HG03442 (cell line): ENCODE measurements at regions not wholly inside any gene's neighbourhood (a gene's known extent, or its start where the extent isn't known, plus 50 kb on each side); places are given as distances from the start of the nearest gene placed in this dataset.
"Not testable (repeated sequence)": the region's sequence is repeated elsewhere in the genome, so short reads cannot be mapped to it uniquely, and the experiment has no call there.

Source experiments
- ATAC-seq: cut with Tn5 transposase; IDR thresholded peaks from one replicate; pipeline ENCODE4 v1.9.1; 2021; ENCODE audit warnings: mild to moderate bottlenecking, moderate library complexity; ENCODE audit not compliant: unreplicated experiment

DNA sequence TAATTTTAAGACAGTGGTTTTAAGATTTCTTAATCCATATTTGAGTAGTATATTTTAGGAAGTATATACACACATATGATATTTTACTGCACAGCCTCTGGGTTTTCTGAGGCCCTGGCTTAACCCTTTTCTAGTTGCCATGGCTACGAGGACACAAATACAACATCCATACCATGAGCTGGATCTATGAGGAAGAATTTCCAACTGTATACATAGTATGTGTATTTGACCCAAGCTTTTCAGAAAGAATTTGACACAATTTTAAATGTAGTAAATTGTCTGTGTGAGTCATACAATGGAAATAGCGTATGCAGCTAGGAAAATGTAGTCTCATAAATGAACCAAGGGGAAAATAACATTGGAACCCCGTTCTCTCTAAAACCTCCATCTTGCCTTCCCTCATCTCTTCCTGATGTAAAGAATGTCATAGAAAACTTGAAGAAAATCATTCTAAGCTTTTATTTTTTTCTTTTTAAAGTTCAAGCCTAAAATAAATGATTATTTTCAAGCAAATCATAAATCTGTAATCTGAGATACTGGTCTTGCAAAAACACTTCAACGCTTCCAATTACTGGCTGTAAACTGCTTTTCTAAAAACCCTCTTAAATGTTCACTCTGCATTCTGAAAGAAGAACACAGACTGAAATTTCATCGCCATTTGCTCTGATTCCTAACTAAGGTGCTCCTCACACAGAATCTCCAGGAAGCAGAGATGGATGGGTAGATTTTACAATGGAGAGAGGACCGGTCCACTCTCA lies 172.4 kb downstream of the LACC1 start:
- no peak for ATAC-seq

GRCh38 chr13:44052780-44053184 lies 173.1 kb downstream of the LACC1 start:
- no peak for ATAC-seq

DNA sequence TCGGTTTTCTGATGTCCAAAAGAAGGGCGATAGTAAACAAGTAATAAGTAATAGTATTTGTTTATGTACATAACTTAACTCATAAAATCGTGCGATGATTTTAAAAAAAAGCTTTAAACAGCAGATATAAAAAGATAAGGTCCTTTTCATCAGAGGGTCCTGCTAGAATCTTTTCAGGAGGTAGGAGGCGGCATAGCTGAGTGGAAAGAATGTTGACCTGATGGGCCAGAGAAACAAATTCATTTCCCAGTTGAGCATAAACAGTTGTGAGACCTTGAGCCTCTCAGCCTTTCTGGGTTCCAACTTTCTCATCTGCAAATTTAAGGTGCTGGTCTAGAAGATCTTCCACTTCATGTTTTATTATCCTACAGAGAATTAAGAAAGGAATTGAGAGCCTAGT lies 173.5 kb downstream of the LACC1 start:
- ATAC-seq, result no peak

GRCh38 chr13:44054525-44054924 lies 174.8 kb downstream of the LACC1 start:
- no peak for ATAC-seq

- ATAC-seq, result not testable (repeated sequence)
These were observed 176.0 kb downstream of the LACC1 start for GRCh38 chr13:44055681-44056080.

DNA sequence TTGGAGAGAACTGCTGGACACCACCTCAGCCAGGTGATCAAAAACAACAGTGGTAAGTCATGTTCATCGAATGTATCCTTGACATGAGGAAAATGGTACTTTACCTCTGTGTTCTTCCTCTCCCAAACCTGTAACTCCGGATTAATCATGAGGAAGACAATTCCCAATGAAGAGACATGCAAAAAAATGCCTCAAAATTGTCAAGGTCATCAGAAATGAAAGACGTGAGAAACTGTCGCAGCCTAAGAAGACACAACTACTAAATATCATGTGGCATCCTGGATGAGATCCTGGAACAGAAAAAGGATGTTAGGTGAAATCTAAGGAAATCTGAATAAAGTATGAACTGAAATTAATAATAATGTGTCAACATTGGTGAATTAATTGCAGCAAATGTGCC lies 178.4 kb downstream of the LACC1 start:
- no peak for ATAC-seq

- no peak for ATAC-seq
These were observed 179.0 kb downstream of the LACC1 start for GRCh38 chr13:44058624-44059215.

GRCh38 chr13:44061876-44062275 lies 182.2 kb downstream of the LACC1 start:
- ATAC-seq, result no peak

DNA sequence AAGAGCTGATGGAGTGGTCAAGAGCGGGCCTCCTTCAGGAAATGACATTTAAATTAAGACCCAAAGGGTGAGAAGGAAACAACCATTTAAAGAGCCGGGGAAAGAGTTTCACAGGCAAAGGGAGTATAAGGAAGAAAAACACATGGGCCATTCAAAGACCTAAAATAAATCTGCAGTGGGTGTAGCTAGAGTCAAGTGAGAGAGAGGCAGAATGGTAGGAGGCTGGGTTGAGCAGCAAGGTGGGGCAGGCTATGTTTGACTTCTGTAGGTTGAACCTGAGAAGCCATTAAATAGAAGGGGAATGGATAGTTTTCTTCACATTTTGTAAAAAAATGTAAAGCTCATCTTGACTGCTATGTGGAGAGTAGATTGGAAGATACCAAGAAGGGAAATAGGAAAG lies 183.8 kb downstream of the LACC1 start:
- no peak for ATAC-seq

DNA sequence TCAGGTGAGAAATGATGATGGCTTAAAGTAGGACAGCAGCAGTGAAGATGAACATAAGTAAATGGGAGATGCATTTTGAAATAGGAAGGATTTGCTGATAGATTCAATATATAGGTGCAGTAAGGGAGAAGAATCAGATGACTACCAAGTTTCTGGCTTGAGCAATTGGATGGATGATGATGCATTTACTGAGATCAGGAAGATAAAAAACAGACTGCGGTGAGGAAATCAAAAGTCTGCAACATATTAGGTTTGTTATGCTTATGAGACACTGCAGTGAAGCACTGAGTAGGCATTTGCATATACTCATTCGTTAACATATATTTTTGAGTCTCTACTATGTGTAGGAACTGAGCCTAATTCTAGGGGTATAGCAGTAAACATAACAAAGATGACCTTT lies 184.2 kb downstream of the LACC1 start:
- ATAC-seq, result no peak

DNA sequence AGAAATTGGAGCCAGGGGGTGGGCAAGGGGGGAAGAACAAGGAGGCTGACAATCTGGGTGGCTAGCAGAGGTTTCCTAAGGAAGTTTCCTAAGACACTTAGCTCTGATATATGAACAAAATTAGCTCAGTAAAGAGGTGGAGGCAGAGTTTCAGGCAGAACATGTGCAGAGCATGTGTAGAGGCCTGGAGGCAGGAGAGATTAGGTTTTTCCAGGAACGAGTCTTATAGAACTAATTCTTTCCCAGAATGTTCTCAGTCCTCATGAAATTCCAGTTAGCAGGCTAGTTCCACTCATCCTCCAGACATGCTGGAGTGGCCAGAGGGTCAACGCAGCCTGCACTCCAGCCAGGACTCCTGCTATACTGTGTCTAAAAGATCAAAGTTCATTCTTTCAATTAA lies 184.7 kb downstream of the LACC1 start:
- no peak for ATAC-seq

DNA sequence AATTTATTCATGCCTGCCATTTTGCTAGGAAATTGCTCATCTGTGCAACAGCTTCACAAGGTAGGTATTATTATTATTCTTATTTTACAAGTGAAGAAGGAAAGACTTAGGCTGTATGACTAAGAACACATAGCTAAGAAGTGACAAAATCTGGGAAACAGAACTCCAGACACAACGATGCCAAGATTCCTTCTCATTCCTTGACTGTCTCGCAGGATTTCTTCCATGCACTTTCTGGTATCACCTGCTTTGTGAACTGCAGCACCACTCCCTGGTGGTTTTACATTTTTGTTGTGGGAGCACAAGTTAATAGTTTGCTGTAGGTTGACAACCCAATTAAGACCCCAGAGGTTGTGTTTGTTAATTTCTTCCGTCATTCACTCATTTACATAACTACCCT lies 188.5 kb downstream of the LACC1 start:
- no peak for ATAC-seq

DNA sequence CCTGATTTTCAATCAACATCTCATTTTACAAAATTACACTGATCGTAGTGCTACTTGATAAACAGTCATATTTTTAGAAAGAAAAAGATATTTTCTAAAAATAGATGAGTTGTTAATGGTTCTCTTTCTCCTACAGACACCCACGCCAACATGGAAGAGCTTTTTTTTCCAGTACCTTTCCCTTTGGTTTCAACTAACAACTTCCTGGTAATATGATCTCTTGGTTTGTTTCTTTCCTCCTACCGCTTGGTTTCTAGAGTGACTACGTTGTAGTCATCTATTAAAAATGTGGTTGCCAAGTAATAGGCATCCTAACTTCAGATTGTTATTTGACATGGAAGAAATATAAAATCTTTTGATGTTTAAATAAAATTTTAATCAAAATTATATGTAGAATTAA lies 189.0 kb downstream of the LACC1 start:
- ATAC-seq, result no peak

DNA sequence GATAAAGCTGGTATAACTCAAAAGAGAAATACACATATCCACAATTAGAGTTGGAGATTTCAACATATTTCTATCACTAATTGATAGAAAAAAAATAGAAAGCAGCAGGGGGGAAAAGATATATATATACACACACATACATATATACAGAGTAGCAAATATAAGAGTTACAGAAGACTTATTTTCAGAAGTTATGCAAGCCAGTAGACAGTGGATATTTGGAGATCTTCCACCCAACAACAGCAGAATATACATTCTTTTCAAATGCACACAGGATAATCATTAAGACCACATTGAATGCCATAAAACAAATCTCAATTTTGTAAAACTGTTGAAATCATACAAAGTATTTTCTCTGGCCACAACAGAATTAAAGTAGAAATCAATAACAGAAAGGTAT lies 192.8 kb downstream of the LACC1 start:
- no peak for ATAC-seq

DNA sequence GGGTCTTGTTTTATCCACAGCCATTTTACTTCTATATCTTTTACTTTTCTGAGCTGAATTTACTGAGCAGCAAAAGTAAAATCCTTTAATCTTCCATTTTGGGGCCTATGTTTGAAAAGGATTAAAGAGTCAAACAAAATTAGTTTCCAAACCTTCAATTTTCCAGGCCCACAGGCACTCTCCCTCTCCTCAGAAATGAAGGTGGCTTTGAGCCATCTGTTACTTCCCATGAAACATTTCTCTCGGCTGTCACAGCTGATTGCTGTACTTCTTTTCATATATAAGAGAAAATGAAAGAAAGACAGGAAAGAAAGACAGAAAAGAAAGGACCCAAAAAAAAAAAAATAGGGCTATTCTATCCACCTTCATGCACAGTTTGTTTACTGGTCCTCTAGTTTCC lies 194.9 kb downstream of the LACC1 start:
- no peak for ATAC-seq

DNA sequence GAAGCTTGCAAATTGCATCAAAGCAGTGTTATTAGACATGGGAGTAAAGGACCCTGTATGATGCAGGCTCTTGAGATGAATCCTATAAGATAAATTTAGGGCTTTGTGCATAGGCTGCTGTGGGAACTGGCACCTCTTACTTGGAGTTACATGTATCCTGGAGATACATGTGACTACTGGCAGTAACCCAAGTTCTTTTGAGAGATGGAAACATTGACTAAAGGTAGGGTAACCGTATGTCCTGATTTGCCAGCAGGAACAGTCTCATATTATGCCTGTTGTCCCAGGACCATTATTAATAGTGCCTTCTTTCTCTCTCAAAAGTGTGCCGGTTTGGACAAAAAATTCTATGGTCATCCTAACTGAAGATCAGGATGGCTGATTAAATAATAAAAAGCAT lies 195.4 kb downstream of the LACC1 start:
- ATAC-seq, result no peak

DNA sequence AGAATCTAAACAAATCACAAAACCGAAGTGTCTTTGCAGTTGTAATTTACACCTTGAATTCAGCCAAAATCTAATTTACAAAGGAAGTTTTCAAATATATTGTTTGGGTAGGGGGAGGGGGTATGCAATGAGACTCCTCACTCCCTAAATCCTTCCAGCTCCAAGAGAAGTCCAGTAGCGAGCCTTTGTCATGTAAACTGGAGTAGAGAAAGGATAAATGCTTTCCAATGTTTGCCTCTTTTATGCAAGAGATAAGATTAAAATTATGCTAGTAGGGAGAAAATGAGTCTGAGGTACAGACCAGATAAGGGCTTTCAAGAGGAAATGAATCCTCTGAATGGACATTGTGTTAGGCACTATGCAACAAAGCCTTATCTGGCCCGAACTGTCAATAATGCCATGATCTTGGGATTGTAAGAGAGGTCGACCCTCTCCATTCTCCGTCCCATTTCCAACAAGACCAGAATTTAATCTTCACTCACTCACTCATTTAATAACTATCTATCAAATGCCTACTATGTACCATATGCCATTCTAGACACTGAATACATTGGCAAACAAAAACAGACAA lies 199.2 kb downstream of the LACC1 start:
- ATAC-seq, result no peak

DNA sequence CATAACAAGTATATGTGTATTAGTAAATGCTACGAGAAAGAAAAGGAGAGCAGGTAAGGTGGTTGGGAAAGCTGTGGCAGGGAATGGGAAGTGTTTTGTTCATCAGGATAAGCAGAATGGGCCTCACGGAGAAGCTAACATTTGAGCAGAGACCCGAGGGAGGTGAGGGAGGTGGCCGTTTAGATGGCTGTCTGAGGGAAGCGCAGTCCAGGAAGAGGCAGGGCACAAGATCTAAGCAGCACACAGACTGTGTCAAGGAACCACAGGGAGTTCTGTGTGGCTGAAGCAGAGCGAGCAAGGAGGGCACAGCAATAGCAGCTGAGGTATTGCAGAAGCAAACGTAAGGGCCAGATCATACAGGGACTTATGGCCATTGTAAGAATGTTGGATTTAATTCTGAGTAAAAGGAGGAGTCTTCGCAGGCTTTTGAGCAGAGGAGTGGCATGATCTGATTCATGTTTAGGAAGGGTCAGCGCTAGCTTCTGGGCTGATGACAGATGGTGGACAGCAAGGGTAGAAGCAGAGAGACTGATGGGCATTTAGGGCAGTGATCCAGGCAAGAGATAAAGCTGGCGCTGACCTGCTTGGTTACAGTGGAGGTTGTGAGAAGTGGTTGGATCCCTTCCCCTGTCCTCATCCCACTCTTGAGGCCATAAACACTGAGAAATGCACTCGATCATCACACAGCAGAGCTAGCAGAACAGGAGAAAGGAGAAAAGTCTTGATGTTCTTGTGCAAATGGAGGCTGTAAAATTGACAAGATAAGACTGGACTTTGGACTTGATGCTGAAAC lies 199.9 kb downstream of the LACC1 start:
- no peak for ATAC-seq

GRCh38 chr13:44084146-44084545 lies 204.4 kb downstream of the LACC1 start:
- ATAC-seq, result no peak

DNA sequence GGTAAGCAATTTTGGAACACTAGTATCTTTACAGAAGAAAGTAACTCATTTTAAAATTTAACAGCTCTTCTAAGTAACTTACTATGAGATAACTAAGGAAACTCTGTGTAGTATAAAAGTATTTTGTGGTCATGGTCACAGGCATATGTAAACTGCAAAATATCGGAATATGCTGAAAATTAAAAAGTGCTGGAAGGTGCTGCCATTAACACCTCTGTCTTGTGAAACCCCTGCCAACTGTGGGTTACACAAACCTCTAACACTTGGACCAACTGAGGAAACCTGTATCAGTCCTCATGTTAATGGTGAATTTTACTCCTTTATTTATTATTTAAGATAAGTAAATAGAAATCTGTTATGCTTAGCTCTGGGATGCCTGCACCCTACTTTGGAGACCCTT lies 206.7 kb downstream of the LACC1 start:
- no peak for ATAC-seq

DNA sequence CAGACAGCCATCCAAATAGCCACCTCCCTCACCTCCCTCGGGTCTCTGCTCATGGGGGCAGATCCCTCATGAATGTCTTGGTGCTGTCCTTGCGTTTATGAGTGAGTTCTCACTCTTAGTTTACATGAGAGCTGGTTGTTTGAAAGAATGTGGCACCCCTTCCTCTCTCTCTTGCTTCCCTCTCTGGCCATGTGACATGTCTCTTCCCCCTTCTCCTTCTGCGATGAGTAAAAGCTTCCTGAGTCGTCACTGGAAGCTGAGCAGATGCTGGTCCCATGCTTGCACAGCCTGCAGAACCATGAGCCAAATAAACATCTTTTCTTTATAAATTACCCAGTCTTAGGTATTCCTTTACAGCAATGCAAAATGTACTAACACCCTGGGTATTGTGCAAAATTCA lies 208.7 kb downstream of the LACC1 start:
- no peak for ATAC-seq

DNA sequence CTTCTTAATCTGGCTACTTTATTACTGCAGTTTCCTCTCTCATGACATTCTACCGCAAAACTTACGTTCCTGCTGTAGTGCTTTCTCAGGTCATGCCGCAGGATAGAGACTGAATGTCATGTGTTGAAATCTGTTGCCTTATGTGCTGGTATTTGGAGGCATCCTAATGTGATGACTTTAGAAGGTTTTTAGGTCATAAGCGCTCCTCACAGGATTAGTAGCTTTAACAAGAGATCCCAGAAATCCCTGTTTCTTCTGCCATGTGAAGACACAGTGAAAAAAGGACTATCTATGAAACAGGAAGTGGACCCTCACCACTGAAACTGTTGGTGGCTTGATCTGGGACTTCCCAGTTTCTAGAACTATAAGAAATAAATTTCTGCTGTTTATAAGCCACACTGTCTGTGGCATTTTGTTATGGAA lies 209.3 kb downstream of the LACC1 start:
- ATAC-seq, result no peak
